GM19438 (cell line): ENCODE measurements at regions not wholly inside any gene's neighbourhood (a gene's known extent, or its start where the extent isn't known, plus 50 kb on each side); places are given as distances from the start of the nearest gene placed in this dataset.
"Not testable (repeated sequence)": the region's sequence is repeated elsewhere in the genome, so short reads cannot be mapped to it uniquely, and the experiment has no call there.

Experiments
- ATAC-seq: cut with Tn5 transposase; IDR thresholded peaks from one replicate; pipeline ENCODE4 v1.9.1; 2021; ENCODE audit warnings: low read depth; ENCODE audit not compliant: unreplicated experiment

GRCh38 chr2:121818546-121818945 is 63.1 kb downstream of the TSN start:
- no peak for ATAC-seq

DNA sequence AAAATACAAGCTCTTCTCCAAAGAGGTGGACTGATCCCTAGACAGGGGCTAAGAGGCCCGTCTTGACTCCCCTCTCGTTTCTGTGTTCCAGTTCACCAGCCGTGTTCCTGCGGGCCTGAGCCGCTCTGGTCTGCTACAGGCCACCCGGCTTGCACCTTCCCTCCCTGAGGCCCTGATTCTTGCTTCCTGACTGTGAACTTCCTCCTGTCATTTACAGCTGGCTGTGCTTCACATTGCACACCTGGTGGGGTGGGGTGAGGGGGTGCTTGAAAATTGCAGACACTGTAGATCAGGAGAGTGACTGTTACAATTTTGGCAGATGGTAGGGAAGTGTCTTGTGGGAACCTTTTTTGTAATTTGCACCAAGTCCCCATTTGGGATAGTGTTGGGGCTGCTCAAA is 64.4 kb downstream of the TSN start:
- no peak for ATAC-seq

- ATAC-seq: no peak
Observed at GRCh38 chr2:121821476-121822158, 66.2 kb downstream of the TSN start.

DNA sequence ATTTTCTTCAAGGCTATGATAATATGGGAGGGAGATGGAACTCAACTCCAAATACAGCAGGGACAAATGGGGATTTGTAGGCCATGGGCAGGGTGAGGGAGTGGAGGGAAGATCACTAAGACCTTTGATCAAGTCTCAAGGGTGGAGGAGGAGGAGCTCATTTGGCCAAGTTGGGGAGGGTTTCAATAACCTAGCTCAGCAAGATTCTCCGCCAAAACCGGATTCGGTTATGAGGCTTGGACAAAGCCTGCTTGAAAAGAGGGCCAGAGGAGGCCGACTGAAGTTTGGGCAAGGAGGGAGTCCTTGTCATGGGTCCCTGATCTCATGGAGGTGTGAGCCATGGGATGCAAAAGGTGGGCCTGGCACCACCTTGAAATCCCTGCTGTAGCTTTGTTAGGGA is 68.8 kb downstream of the TSN start:
- ATAC-seq: no peak

DNA sequence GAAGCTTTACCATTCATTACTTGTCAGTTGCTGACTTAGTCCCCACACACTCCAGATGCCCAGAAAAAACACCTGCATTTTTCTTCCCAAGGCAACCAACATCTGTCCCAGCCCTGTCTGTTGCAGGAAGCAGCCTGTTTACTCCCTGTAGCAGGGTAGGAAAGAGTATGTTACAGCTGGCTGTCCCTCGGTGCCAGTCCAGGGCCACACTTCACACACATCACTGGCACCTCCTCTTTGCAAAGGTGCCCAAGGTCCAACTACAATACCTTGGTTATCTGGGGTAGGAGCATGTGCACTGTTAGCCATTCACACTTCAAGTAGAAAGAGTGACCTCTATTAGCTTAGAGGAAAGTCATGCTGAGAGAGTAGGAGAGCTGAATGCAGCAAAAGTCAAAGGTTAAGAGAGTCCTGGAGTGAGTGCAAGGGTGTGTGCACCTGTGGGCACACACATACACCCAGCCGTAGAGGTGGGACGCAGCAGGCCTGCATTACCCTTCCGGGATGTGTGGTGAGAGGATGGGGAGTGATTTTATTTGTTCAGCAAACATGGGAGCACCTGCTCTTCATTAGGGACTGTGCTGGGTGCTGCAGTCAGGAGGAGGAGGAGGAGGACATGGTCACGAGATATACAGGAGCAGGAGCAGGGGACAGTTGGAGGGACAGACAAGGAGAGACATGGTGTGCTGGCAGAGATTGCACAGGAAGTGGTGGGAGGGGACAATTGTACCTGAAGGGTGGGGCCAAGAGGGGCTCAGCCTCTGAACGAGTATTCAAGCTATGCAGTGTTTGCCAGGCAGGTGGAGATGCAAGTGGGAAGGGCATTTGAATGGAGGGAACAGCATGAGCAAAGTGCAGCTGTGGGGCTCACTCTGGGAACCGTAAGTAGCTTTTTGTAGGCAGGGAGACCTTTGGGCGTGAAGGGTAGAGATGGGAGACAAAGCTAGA is 69.8 kb downstream of the TSN start:
- no peak for ATAC-seq

DNA sequence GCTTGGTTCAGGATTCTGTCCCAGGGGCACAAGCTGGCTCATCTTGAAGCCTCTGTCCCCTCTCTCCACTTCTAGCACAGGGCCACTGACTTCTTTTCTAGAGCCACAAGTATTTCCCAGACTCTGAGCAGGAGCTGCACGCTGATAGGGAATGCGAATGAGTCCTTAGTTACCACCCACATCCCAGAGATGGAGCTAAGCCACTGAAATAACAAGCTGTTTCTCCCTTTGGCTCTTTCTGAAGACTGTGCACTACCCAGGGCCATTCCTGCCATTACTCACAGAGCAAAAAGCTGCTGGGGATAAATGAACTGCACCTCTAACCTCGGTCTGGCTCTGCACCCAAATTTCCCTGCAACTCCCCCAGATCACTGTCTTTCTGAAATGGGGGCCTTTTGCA is 70.6 kb downstream of the TSN start:
- no peak for ATAC-seq

DNA sequence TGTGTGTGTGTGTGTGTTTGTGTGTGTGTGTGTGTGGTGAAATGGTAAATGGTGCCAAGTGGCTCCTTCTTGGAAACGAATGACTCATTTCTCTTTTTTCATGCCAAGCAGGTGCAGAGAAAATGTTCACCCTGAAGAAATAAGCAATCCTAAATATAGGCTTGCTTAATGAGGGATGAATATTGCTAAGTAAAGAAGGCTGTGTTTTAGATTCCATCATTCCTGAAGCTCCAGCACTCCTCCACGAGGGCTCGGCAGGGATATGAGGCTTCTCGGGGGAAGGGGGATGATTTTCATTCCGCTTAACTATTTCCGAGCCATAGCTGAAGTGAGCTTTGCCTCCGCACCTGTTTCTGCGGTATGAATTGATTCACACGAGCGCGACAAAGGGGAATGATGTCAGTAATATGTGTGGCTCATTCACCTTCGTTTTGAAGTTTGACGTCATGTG is 72.9 kb downstream of the TSN start:
- no peak for ATAC-seq

- no peak for ATAC-seq
Observed at GRCh38 chr2:121830809-121831208, 75.4 kb downstream of the TSN start.

GRCh38 chr2:121831841-121832240 is 76.4 kb downstream of the TSN start:
- no peak for ATAC-seq

- ATAC-seq: no peak
Observed at GRCh38 chr2:121832412-121833357, 77.2 kb downstream of the TSN start.

- no peak for ATAC-seq
Observed at GRCh38 chr2:121833358-121833723, 77.9 kb downstream of the TSN start.

- ATAC-seq: no peak
Observed at GRCh38 chr2:121836611-121837010, 81.2 kb downstream of the TSN start.

GRCh38 chr2:121837591-121837990 is 82.1 kb downstream of the TSN start:
- no peak for ATAC-seq

DNA sequence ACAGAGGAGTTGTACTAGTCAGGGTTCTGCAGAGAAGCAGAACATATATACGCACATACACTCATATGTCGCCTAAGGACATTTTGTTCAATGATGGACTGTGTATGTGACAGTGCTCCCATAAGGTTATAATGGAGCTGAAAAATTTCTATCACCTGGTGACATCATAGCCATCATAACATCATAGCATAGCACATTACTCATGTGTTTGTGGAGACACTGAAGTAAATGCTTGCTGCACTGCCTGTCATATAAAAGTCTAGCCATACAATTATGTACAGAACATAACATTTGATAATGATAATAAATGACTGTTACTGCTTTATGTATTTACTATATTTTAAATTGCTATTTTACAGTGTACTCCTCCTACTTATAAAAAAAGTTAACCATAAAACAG is 83.1 kb downstream of the TSN start:
- ATAC-seq: no peak

DNA sequence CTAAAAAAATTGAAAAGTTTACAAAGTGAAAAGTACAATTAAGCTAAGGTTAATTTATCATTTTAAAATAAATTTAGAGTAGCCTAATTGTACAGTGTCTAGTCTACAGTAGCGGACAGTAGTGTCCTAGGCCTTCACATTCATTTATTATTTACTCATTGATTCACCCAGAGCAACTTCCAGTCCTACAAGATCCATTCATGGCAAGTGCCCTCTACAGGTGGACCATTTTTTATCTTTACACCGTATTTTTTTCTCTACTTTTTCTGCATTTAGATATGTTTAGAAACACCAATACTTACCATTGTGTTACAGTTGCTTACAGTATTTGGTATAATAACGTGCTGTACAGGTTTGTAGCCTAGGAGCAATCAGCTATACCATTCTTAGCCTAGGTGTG is 84.1 kb downstream of the TSN start:
- no peak for ATAC-seq

- no peak for ATAC-seq
Observed at GRCh38 chr2:121849236-121849635, 93.8 kb downstream of the TSN start.

DNA sequence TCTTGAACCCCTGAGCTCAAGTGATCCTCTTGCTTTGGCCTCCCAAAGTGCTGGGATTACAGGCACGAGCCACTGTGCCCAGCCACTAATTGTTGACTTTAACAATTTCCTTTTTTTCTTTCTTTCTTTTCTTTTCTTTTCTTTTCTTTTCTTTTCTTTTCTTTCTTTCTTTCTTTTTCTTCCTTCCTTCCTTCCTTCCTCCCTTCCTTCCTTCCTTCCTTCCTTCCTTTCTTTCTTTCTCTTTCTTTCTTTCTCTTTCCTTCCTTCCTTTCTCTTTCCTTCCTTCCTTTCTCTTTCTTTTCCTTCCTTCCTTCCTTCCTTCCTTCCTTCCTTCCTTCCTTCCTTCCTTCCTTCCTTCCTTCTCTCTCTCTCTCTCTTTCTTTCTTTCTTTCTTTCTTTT is 97.7 kb downstream of the TSN start:
- ATAC-seq: not testable (repeated sequence)

- no peak for ATAC-seq
Observed at GRCh38 chr2:121855510-121855909, 100.1 kb downstream of the TSN start.

DNA sequence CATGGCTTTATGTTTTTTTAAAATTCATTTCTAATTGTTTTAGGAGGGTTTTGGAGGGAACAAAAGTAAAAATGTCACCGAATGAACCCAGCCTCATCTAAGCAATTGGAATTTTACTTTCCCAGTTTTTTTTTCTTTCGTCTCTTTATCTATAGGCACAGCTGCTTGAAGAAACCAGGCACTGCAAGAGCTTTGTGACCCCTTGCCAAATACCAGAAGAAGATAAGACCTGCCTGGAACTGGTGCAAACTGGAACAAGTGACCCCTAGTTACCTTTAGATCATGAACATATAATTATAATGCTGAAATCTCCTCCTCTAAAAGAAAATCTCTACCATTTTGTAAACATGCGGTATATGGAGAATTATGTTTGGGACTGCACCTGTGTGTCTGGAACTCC is 100.9 kb downstream of the TSN start:
- ATAC-seq: no peak

DNA sequence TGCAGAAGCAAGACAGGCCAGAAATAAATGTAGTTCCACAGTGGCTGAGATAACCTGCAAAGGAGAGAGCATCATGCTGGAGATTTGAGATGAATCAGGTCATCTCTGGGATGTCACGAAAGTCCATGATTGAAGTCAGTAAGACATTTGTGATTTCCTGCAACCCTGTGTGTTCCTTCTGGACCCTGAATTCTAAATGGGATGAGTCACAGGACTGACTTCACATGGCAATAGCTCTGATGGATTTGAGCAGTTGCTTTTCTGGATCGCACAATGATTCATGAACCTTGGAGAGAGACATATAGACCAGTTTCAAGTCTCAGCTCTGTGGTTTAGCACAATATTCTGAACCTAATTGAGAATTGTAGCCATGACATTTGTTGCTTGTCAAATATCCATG is 102.9 kb downstream of the TSN start:
- no peak for ATAC-seq

DNA sequence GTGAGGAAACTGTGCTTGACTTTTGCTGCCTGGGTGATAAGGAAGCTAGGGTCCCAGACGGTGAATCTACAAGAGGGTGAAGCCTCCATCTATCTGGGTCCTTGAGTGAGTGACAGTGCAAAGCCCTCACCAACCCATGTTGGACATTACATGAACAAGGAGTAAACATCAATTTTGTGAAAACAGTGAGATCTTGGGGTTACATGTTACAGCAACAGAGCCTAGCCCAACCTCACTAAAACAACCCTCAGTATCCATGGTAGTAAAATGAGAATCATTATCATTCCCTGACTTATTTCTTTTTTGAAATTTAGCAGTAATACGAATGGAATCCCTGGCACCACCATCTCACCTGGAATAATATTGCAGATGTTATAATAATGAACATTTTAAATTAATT is 103.4 kb downstream of the TSN start:
- ATAC-seq: no peak
